Heart left ventricle (tissue), 13 donors: ENCODE measurements at regions not wholly inside any gene's neighbourhood (a gene's known extent, or its start where the extent isn't known, plus 50 kb on each side); places are given as distances from the start of the nearest gene placed in this dataset.

ENCODE experiments used
- POLR2A ChIP-seq, 2 donors: fragments of 450-650 bp; IDR thresholded peaks; one replicate each; pipeline ENCODE4 v1.6.1; 2017; ENCODE audit warnings: antibody characterized with exemption in 2 of 2, mild to moderate bottlenecking in 2 of 2, moderate library complexity in 2 of 2
- TF ChIP-seq, protein P1 (sequence below), 12 donors: fragments of 200-600 bp; sonication (generic) in 4 of 12; IDR thresholded peaks; one replicate each; pipeline versions ENCODE4 v1.5.0 to v1.8.0; 2018 to 2022; ENCODE audit warnings: antibody characterized with exemption in 12 of 12, mild to moderate bottlenecking in 5 of 12
- donor health status: ischemic (EF 13 %, LVEDD 7.1; RV severe dilation, severe dysfunction).
- donor health status: DM: no; HTN: yes; CAD: no.
- donor health status: DM: no; HTN: no; CAD: no.
- donor health status: ischemic (EF 25% LVEDD 6.9; RV normal size, moderate dysfunction).
- donor health status: ischemic (EF 25% LVEDD 5.7; RV mildly dilated, moderate dysfunction).
- donor health status: ischemic (EF 35%, LVEDD 5.7; RV mildly dilated, moderate dysfunction).
- donor health status: nonischemic (EF 11% LVEDD 7.7; RV severe dilation, severe dysfunction).
- donor health status: DM: yes; HTN: yes; CAD: no.
- donor health status: PGD.
- donor health status: ischemic (EF 29% LVEDD 5.4; RV normal size, mild dysfunction).
- donor health status: nonischemic (EF 23%, LVEDD 6.1; RV moderate dilation, normal function).

DNA sequence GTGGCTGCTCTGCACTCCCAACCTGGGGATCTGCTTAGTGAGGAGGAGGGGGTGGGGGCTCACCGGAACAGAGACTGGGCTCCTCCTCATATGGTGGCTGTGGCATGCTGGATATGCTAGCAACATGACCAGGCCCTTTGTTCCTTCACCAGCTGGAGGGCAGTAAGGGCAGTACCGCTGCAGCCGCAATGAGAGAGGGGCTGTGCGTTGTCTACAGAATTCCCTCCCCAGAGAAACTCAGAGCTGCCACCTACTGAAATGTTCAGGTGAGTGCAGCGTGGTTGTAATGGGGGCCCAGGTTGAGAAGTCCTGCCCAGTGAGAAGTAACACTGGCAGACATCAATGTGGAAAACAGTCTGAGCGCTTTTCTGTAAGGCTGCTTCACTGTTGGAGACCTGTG, 1211.9 kb upstream of the NXPH2 start:
- TF ChIP-seq, protein P1, sequence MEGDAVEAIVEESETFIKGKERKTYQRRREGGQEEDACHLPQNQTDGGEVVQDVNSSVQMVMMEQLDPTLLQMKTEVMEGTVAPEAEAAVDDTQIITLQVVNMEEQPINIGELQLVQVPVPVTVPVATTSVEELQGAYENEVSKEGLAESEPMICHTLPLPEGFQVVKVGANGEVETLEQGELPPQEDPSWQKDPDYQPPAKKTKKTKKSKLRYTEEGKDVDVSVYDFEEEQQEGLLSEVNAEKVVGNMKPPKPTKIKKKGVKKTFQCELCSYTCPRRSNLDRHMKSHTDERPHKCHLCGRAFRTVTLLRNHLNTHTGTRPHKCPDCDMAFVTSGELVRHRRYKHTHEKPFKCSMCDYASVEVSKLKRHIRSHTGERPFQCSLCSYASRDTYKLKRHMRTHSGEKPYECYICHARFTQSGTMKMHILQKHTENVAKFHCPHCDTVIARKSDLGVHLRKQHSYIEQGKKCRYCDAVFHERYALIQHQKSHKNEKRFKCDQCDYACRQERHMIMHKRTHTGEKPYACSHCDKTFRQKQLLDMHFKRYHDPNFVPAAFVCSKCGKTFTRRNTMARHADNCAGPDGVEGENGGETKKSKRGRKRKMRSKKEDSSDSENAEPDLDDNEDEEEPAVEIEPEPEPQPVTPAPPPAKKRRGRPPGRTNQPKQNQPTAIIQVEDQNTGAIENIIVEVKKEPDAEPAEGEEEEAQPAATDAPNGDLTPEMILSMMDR (IDR thresholded peaks at IDR 0.05) = no peak
- no peak for TF ChIP-seq POLR2A (IDR thresholded peaks at IDR 0.05)
